ENCODE measurements at regions not wholly inside any gene's neighbourhood (a gene's known extent, or its start where the extent isn't known, plus 50 kb on each side); places are given as distances from the start of the nearest gene placed in this dataset.

DNA sequence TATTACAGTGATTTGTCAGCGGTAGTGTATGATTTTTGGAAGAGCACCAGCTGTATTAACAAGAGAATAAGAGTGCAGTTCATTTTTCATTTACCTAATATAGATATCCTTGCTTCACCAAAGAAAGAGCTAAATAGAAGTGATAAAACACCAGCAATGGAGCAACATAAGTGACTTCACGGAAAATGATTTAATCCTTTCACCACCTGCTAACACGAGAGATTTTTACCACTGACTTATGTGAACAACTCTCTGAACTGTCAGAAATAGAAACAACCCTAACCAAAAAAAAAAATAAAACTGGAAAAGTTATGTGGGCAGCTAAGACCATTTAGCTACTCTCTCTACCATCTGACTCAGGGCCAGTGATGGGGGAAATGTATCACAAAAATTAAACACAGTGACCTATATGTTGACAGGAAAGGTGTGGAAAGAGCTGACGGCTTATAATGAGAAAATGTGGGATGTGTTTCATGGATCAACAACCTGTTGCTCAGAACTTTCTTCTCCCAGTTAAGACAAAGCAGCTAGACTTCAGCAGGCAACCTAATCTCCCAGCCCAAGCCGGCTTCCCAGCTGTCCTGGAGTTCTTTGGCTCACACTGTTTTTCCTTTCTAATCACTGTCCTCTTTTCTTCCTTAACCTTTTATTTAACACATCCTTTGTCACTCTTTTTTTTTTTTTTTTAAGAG lies 272.7 kb downstream of the SS18 start:
- DNase-seq (ENCODE audit: low spot score): no peak
- Mint-ChIP-seq H3K36me3 (ENCODE audit: low read depth, unreplicated experiment) (no peaks in the 10 kb centered on the region), H3K27ac (ENCODE audit: unreplicated experiment) (no peak overlapping the region), H3K9me3 (ENCODE audit: unreplicated experiment) (no peaks in the 10 kb centered on the region), H3K27me3 (ENCODE audit: unreplicated experiment) (no peaks in the 10 kb centered on the region), H3K4me3 (ENCODE audit: unreplicated experiment) (no peak overlapping the region), H3K4me1 (ENCODE audit: unreplicated experiment) (peaks cover 27% of the 10 kb centered on the region)
- no peak for TF ChIP-seq CTCF (IDR thresholded peaks at IDR 0.05; ENCODE audit: unreplicated experiment)

DNA sequence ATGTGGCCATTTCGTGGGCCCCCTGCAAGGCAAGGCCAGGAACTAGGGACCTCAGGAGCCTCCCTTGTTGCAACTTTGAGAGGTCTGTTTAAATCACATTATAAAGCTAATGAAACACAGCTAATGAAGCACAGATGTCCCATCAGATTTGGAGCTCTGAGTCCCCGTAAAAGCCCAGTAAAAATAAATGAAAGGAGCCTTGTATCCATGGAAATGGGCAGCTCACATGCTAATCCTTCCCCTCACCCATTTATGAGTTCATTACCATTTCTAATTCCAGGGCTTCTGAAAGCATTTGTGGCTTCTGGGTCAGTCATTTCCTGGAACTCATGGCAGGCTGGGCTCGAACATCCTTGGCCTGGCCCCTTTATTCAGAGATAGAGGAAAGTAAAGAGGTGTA lies 274.8 kb downstream of the SS18 start:
- Mint-ChIP-seq H3K27ac (ENCODE audit: unreplicated experiment) (no peak overlapping the region), H3K4me1 (ENCODE audit: unreplicated experiment) (peaks cover 43% of the 10 kb centered on the region)

GRCh38 chr18:25814841-25815458 lies 275.5 kb downstream of the SS18 start:
- TF ChIP-seq CTCF (IDR thresholded peaks at IDR 0.05; ENCODE audit: unreplicated experiment): no peak
- peaks cover 3% of the 10 kb centered on the region for H3K27me3 Mint-ChIP-seq (ENCODE audit: unreplicated experiment)
- no peak overlapping the region for H3K27ac Mint-ChIP-seq (ENCODE audit: unreplicated experiment)

More for the DNA sequence above, 274.8 kb downstream of the SS18 start:
- H3K36me3 Mint-ChIP-seq (ENCODE audit: low read depth, unreplicated experiment): no peaks in the 10 kb centered on the region
- DNase-seq (ENCODE audit: low spot score): no peak
- no peaks in the 10 kb centered on the region for H3K9me3 Mint-ChIP-seq (ENCODE audit: unreplicated experiment)
- no peak for TF ChIP-seq CTCF (IDR thresholded peaks at IDR 0.05; ENCODE audit: unreplicated experiment)
- no peak overlapping the region for H3K4me3 Mint-ChIP-seq (ENCODE audit: unreplicated experiment)
- H3K27me3 Mint-ChIP-seq (ENCODE audit: unreplicated experiment): peaks cover 2% of the 10 kb centered on the region

DNA sequence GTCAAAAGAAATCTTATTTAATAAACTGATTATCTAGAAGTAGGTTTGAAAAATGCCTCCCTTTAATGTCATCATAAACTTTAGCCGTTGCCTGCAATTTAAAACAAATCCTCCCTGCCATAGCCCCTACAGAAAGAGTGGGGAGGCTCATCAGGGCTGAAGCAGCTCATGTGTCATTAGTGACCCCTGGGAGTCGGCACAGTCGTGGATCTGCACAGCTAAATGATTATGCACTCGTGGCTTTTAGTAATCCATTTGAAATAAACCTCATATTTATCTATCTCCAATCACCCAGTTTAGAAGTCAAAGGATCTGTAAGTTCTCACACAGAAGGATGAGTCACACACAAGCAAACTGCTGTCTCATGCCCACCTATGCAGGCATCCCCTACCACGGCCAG lies 277.3 kb downstream of the SS18 start:
- Mint-ChIP-seq H3K36me3 (ENCODE audit: low read depth, unreplicated experiment) (no peaks in the 10 kb centered on the region), H3K9me3 (ENCODE audit: unreplicated experiment) (no peaks in the 10 kb centered on the region), H3K27me3 (ENCODE audit: unreplicated experiment) (peaks cover 4% of the 10 kb centered on the region), H3K4me1 (ENCODE audit: unreplicated experiment) (peaks cover 45% of the 10 kb centered on the region), H3K4me3 (ENCODE audit: unreplicated experiment) (no peak overlapping the region), H3K27ac (ENCODE audit: unreplicated experiment) (no peak overlapping the region)
- no peak for DNase-seq (ENCODE audit: low spot score)
- TF ChIP-seq CTCF (IDR thresholded peaks at IDR 0.05; ENCODE audit: unreplicated experiment): no peak

More at GRCh38 chr18:25814841-25815458, 275.5 kb downstream of the SS18 start:
- H3K4me3 Mint-ChIP-seq (ENCODE audit: unreplicated experiment): no peak overlapping the region
- H3K36me3 Mint-ChIP-seq (ENCODE audit: low read depth, unreplicated experiment): no peaks in the 10 kb centered on the region
- peaks cover 45% of the 10 kb centered on the region for H3K4me1 Mint-ChIP-seq (ENCODE audit: unreplicated experiment)
- no peaks in the 10 kb centered on the region for H3K9me3 Mint-ChIP-seq (ENCODE audit: unreplicated experiment)
- DNase-seq (ENCODE audit: low spot score): no peak

GRCh38 chr18:25810736-25811135 lies 279.7 kb downstream of the SS18 start:
- DNase-seq (ENCODE audit: low spot score): no peak
- Mint-ChIP-seq H3K9me3 (ENCODE audit: unreplicated experiment) (no peaks in the 10 kb centered on the region), H3K27me3 (ENCODE audit: unreplicated experiment) (peaks cover 4% of the 10 kb centered on the region), H3K36me3 (ENCODE audit: low read depth, unreplicated experiment) (no peaks in the 10 kb centered on the region), H3K4me3 (ENCODE audit: unreplicated experiment) (no peak overlapping the region), H3K4me1 (ENCODE audit: unreplicated experiment) (peaks cover 43% of the 10 kb centered on the region), H3K27ac (ENCODE audit: unreplicated experiment) (no peak overlapping the region)
- TF ChIP-seq CTCF (IDR thresholded peaks at IDR 0.05; ENCODE audit: unreplicated experiment): no peak
